ENCODE measurements at regions not wholly inside any gene's neighbourhood (a gene's known extent, or its start where the extent isn't known, plus 50 kb on each side); places are given as distances from the start of the nearest gene placed in this dataset.

GRCh38 chr4:129233691-129234090, 137.7 kb downstream of the C4orf33 start:
- Histone ChIP-seq H3K27ac (ENCODE audit: low read depth in 2 of 2, low read length in 2 of 2) (no peak overlapping the region), H3K36me3 (ENCODE audit: control insufficient read depth in 2 of 3, insufficient read depth in 3 of 3, low read length in 3 of 3) (no peaks in the 10 kb centered on the region), H3K4me1 (ENCODE audit: control insufficient read depth in 2 of 3, insufficient read depth in 2 of 3, low read depth in 1 of 3, low read length in 3 of 3) (no peaks in the 10 kb centered on the region), H3K4me3 (ENCODE audit: low read length in 3 of 3) (no peak overlapping the region), H3K9me3 (ENCODE audit: control insufficient read depth in 2 of 3, insufficient read depth in 1 of 3, low read length in 3 of 3) (no peaks in the 10 kb centered on the region), H3K9ac (ENCODE audit: low read length in 3 of 3) (no peak overlapping the region), H3K27me3 (ENCODE audit: control insufficient read depth, insufficient read depth, low read length) (no peaks in the 10 kb centered on the region)
- intact Hi-C loops (cut with DNase I): no loop called here
- no peak for FAIRE-seq
- no peak for TF ChIP-seq CTCF (IDR thresholded peaks at IDR 0.05; ENCODE audit: borderline replicate concordance, extremely low read depth, insufficient read depth)
- no peak for DNase-seq

GRCh38 chr4:129236351-129236750, 140.4 kb downstream of the C4orf33 start:
- Histone ChIP-seq H3K27ac (ENCODE audit: low read depth in 2 of 2, low read length in 2 of 2) (no peak overlapping the region), H3K9ac (ENCODE audit: low read length in 3 of 3) (no peak overlapping the region), H3K4me3 (ENCODE audit: low read length in 3 of 3) (no peak overlapping the region), H3K36me3 (ENCODE audit: control insufficient read depth in 2 of 3, insufficient read depth in 3 of 3, low read length in 3 of 3) (no peaks in the 10 kb centered on the region), H3K4me1 (ENCODE audit: control insufficient read depth in 2 of 3, insufficient read depth in 2 of 3, low read depth in 1 of 3, low read length in 3 of 3) (peaks cover 0 to 2% (median 0%) of the 10 kb centered on the region in 3 donors), H3K9me3 (ENCODE audit: control insufficient read depth in 2 of 3, insufficient read depth in 1 of 3, low read length in 3 of 3) (no peaks in the 10 kb centered on the region), H3K27me3 (ENCODE audit: control insufficient read depth, insufficient read depth, low read length) (no peaks in the 10 kb centered on the region)
- intact Hi-C loops (cut with DNase I): no loop called here
- no peak for TF ChIP-seq CTCF (IDR thresholded peaks at IDR 0.05; ENCODE audit: borderline replicate concordance, extremely low read depth, insufficient read depth)
- DNase-seq (no peak), FAIRE-seq (no peak)

GRCh38 chr4:129239088-129239487, 143.1 kb downstream of the C4orf33 start:
- Histone ChIP-seq H3K27me3 (ENCODE audit: control insufficient read depth, insufficient read depth, low read length) (no peaks in the 10 kb centered on the region), H3K27ac (ENCODE audit: low read depth in 2 of 2, low read length in 2 of 2) (no peak overlapping the region), H3K4me1 (ENCODE audit: control insufficient read depth in 2 of 3, insufficient read depth in 2 of 3, low read depth in 1 of 3, low read length in 3 of 3) (peaks cover 0 to 2% (median 0%) of the 10 kb centered on the region in 3 donors), H3K36me3 (ENCODE audit: control insufficient read depth in 2 of 3, insufficient read depth in 3 of 3, low read length in 3 of 3) (no peaks in the 10 kb centered on the region), H3K9me3 (ENCODE audit: control insufficient read depth in 2 of 3, insufficient read depth in 1 of 3, low read length in 3 of 3) (no peaks in the 10 kb centered on the region), H3K4me3 (ENCODE audit: low read length in 3 of 3) (no peak overlapping the region), H3K9ac (ENCODE audit: low read length in 3 of 3) (no peak overlapping the region)
- FAIRE-seq (no peak), DNase-seq (peak in 2 of 5 donors; percentile 23 to 47)
- no peak for TF ChIP-seq CTCF (IDR thresholded peaks at IDR 0.05; ENCODE audit: borderline replicate concordance, extremely low read depth, insufficient read depth)
- intact Hi-C loops (cut with DNase I): no loop called here

- intact Hi-C loops (cut with DNase I): no loop called here
- Histone ChIP-seq H3K4me3 (ENCODE audit: low read length in 3 of 3) (no peak overlapping the region), H3K27me3 (ENCODE audit: control insufficient read depth, insufficient read depth, low read length) (no peaks in the 10 kb centered on the region), H3K4me1 (ENCODE audit: control insufficient read depth in 2 of 3, insufficient read depth in 2 of 3, low read depth in 1 of 3, low read length in 3 of 3) (peaks cover 0 to 2% (median 0%) of the 10 kb centered on the region in 3 donors), H3K9me3 (ENCODE audit: control insufficient read depth in 2 of 3, insufficient read depth in 1 of 3, low read length in 3 of 3) (no peaks in the 10 kb centered on the region), H3K27ac (ENCODE audit: low read depth in 2 of 2, low read length in 2 of 2) (no peak overlapping the region), H3K9ac (ENCODE audit: low read length in 3 of 3) (no peak overlapping the region), H3K36me3 (ENCODE audit: control insufficient read depth in 2 of 3, insufficient read depth in 3 of 3, low read length in 3 of 3) (no peaks in the 10 kb centered on the region)
- no peak for TF ChIP-seq CTCF (IDR thresholded peaks at IDR 0.05; ENCODE audit: borderline replicate concordance, extremely low read depth, insufficient read depth)
- FAIRE-seq (no peak), DNase-seq (peak in 2 of 5 donors; percentile 39 to 42)
These were observed 144.9 kb downstream of the C4orf33 start for GRCh38 chr4:129240816-129241215.

All from kidney (tissue), 13 donors.